ENCODE measurements at regions not wholly inside any gene's neighbourhood (a gene's known extent, or its start where the extent isn't known, plus 50 kb on each side); places are given as distances from the start of the nearest gene placed in this dataset.

- TF ChIP-seq, protein P1, sequence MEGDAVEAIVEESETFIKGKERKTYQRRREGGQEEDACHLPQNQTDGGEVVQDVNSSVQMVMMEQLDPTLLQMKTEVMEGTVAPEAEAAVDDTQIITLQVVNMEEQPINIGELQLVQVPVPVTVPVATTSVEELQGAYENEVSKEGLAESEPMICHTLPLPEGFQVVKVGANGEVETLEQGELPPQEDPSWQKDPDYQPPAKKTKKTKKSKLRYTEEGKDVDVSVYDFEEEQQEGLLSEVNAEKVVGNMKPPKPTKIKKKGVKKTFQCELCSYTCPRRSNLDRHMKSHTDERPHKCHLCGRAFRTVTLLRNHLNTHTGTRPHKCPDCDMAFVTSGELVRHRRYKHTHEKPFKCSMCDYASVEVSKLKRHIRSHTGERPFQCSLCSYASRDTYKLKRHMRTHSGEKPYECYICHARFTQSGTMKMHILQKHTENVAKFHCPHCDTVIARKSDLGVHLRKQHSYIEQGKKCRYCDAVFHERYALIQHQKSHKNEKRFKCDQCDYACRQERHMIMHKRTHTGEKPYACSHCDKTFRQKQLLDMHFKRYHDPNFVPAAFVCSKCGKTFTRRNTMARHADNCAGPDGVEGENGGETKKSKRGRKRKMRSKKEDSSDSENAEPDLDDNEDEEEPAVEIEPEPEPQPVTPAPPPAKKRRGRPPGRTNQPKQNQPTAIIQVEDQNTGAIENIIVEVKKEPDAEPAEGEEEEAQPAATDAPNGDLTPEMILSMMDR (IDR thresholded peaks at IDR 0.05), result no peak
- TF ChIP-seq POLR2A (IDR thresholded peaks at IDR 0.05), result no peak
- Histone ChIP-seq H3K4me1 (peaks cover 0 to 11% (median 0%) of the 10 kb centered on the region in 4 donors), H3K27me3 (no peaks in the 10 kb centered on the region), H3K27ac (no peak overlapping the region), H3K36me3 (no peaks in the 10 kb centered on the region), H3K4me3 (no peak overlapping the region), H3K9me3 (no peaks in the 10 kb centered on the region)
- DNase-seq (no peak), ATAC-seq (peak; percentile 22 to 56 (median 50))
- WGBS (ENCODE audit: insufficient coverage, low coverage, low lambda C conversion rate, missing lambda C conversion rate), result 81% methylated on average over 5 of the region's 5 CpGs
- intact Hi-C loops (cut with DNase I), result no loop called here
These were observed 557.7 kb downstream of the RAB28 start for GRCh38 chr4:12926189-12927066.

DNA sequence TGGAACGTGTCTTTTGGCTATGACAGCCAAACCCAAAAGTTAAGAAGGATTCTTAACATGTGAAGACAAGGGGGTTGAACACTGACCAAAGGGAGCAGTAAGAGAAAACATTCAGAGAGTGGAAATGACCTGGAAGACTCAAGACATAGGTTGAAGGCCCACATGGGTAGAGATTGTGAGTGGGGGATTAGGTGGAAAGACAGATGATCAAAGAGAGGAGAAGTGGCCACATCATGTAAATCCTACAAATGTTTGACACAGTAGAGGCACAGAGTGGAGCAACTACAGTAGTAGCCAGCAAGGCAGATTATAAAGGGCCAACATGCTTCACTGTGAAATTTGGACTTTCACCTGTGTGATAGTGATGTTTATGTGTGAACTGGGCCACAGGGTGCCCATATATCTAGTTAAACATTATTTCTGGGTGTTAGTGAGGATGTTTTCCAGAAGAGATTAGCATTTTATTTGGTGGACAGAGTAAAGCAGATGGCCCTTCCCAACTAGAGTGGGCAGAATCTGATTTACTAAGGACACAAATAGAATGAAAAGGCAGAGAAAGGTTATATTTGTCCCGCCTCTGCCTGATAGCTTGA lies 559.3 kb downstream of the RAB28 start:
- DNase-seq, result no peak
- peaks cover 0 to 11% (median 0%) of the 10 kb centered on the region in 4 donors for H3K4me1 ChIP-seq
- no peak for TF ChIP-seq POLR2A (IDR thresholded peaks at IDR 0.05)
- TF ChIP-seq, protein P1 (IDR thresholded peaks at IDR 0.05), result no peak
- H3K36me3 ChIP-seq, result no peaks in the 10 kb centered on the region
- 64% methylated on average over 2 of the region's 2 CpGs for WGBS (ENCODE audit: insufficient coverage, low coverage, low lambda C conversion rate, missing lambda C conversion rate)
- no peak overlapping the region for H3K4me3 ChIP-seq
- intact Hi-C loops (cut with DNase I), result no loop called here
- H3K9me3 ChIP-seq, result no peaks in the 10 kb centered on the region
- H3K27ac ChIP-seq, result no peak overlapping the region
- peak; percentile 73 to 96 (median 80) for ATAC-seq
- no peaks in the 10 kb centered on the region for H3K27me3 ChIP-seq

GRCh38 chr4:12924253-12924652 lies 559.9 kb downstream of the RAB28 start:
- ATAC-seq (no peak), DNase-seq (no peak)
- intact Hi-C loops (cut with DNase I), result no loop called here
- TF ChIP-seq, protein P1 (IDR thresholded peaks at IDR 0.05), result no peak
- Histone ChIP-seq H3K4me3 (no peak overlapping the region), H3K27me3 (no peaks in the 10 kb centered on the region), H3K36me3 (no peaks in the 10 kb centered on the region), H3K4me1 (peaks cover 0 to 11% (median 0%) of the 10 kb centered on the region in 4 donors), H3K27ac (no peak overlapping the region), H3K9me3 (no peaks in the 10 kb centered on the region)
- 81% methylated on average over 4 of the region's 4 CpGs for WGBS (ENCODE audit: insufficient coverage, low coverage, low lambda C conversion rate, missing lambda C conversion rate)

DNA sequence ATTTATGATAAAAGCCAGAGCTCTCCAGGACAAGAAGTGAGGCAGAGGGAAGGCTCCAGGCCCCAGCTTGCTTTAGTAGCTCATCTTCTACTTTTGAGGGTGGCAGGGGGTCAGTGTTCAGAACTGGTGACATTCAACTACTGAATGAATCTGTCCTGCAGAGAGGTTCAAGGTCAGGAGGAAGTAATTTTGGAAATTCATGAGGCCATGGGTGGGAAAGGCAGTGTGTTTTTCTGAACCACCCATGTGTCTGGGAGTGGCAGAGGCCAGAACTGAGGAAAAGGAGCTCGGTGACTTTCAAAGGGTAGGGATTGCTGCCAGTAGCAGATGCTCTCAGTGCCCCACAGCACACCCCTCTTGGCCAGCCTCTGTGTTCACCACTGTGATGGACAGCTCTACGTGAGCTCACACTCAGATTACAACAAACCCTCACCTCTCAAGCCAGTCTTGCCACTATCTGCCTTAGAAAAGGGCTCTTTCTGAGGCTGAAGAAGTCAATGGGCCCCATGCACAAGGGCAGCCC lies 571.2 kb downstream of the RAB28 start:
- Histone ChIP-seq H3K4me1 (no peaks in the 10 kb centered on the region), H3K9me3 (peaks cover 0 to 6% (median 0%) of the 10 kb centered on the region in 4 donors), H3K36me3 (no peaks in the 10 kb centered on the region), H3K4me3 (no peak overlapping the region), H3K27me3 (no peaks in the 10 kb centered on the region), H3K27ac (no peak overlapping the region)
- TF ChIP-seq, protein P1 (IDR thresholded peaks at IDR 0.05), result no peak
- ATAC-seq, result no peak
- intact Hi-C loops (cut with DNase I), result no loop called here
- WGBS (ENCODE audit: insufficient coverage, low coverage, low lambda C conversion rate, missing lambda C conversion rate), result no CpG with 5 or more reads among the region's 2 CpGs
- DNase-seq, result no peak

All from right lobe of liver (tissue), 6 donors.